HG03460 (cell line): ENCODE measurements at regions not wholly inside any gene's neighbourhood (a gene's known extent, or its start where the extent isn't known, plus 50 kb on each side); places are given as distances from the start of the nearest gene placed in this dataset.

Experiments used
- ATAC-seq: cut with Tn5 transposase; IDR thresholded peaks from one replicate; pipeline ENCODE4 v1.9.1; 2021; ENCODE audit not compliant: unreplicated experiment

DNA sequence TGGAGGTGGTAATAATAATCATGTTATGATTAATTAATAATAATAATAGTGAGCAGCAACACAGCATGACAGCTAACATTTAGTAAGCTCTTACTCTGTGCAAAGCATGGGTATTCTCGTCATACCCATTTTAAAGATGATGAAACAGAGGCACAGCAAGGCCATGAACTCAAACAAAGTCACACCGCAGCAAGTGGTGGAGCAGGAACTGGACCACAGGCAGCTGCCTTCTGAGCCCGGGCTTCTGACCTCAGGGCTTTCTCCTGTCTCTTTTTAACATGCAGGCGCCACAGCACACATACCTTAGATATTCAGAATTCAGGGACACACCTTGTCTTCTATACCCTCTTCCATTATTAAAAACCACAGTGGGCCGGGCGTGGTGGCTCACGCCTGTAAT, 50.7 kb upstream of the SPATA12 start:
- ATAC-seq: no peak

DNA sequence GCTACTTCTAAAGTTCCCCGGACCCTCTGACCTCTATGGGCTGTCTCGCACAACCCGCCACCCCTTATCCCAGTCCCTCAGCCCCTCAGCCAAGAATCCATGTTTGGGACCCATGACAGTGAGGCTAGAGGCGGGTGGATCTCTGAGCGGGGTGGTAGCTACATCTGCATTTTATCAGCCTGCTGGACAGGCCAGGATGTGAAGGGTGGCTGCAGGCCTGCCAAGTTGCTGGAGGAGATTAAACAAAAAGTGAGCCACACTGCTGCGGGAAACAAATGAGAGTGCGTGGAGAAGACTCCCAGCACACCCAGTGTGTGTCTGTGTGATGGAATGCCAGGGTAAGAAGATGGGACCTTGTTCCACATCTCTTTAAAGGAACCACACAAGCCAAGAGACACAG, 51.1 kb upstream of the SPATA12 start:
- no peak for ATAC-seq

DNA sequence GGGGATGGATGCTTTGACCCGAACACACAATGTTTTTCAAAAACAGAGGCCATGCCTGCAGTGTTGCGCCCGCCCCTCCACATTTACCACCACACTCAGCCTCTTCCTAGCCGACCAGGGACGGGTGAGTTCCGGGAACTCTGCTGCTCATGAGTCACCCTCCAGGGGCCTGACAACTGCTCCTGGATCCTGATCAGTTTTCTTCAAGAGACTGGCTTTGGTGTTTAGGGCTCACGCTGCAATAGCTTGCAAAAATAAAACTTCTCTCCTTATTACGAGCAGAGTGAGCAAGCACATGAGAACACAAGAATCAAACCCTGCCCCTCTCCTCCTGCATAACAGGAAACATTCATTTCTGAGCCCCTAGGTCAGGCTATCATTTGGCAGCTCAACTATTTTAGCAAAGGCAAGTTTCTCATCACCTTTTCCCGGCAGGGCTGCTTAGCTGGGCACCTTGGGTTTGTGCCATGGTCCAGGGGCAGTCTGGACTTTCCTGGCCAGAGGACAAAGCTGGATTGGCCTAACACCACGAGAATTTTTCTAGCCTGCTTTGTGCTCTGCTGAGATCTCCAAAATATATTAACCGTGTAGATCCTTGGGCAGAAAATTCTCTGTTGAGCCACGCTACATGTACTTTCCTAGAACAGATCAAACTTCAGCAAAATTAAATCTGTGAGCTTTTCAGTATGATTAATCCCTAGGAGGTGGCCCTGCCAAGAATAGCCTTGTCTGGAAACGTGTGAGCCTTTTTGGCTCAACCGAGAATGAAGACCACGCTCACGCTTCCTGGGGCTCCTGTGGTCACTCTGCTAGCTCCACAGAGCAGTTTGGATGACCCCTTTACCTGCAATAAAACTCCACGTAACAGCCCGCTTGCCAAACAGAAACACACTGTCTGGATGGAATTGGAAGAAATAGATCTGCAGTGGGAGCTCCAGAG, 52.7 kb upstream of the SPATA12 start:
- no peak for ATAC-seq

DNA sequence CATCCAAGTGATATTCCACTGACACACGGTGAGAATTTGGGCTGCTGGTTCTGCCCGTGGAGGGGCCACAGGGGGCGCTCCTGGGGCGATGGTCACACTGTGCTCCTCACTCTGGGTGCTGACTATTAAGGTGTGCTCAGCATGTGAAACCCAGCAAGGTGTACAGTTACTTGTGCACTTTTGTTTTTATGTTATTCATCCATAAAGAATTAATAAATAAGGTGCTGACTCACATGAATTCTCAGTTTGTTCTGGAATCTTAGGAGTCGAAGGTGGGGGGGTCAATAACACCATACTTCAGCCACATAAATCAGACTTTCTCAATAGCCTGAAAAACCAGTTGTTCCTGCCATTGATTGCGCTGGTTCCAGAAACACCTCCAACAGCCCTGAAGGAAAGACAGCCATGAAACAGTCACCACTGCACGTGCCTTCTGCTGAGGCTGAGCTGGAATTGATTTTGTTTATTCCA, 53.5 kb upstream of the SPATA12 start:
- no peak for ATAC-seq

DNA sequence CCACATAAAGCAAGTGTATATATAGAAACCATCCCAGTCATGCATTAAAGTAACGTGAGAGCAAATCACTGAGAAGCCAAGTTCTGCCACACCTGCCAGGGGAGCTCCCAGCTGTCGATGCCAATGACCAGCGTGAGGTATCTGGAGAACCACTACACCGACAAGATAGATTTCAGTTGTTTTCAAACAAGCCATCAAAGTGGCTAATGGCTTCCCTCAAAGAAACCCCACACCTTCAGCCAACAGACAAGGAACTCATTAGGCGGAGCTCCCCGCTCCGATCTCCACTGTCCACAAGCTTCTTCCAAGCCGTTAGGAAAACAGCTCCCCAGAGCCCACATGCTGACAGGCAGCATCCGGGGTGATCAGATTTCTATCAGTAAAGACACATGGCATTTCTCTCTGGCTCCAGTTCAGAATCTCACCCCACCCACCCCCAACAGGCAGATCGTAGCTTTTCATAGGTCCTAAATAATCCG, 54.2 kb upstream of the SPATA12 start:
- ATAC-seq: no peak

DNA sequence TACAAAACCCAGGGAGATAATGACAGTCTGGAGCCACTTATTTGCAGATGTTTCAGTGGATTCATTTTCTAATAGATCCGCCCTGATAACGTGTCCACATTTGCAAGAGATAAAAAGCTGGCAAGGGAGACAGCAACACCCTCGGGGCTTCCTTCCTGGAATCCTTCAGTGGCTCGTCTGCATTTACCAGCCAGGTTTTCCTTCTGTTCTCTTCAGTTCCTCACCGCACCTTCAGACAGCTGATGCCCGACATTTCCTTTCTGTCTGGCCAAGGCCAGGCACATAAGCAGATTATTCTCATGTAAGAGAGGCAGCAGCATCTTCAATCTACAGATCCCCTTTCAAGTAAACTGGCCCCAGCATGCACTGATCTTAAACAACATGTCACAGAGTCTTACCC, 56.2 kb upstream of the SPATA12 start:
- no peak for ATAC-seq

- ATAC-seq: no peak
These were observed 56.8 kb upstream of the SPATA12 start for GRCh38 chr3:57003676-57004075.

DNA sequence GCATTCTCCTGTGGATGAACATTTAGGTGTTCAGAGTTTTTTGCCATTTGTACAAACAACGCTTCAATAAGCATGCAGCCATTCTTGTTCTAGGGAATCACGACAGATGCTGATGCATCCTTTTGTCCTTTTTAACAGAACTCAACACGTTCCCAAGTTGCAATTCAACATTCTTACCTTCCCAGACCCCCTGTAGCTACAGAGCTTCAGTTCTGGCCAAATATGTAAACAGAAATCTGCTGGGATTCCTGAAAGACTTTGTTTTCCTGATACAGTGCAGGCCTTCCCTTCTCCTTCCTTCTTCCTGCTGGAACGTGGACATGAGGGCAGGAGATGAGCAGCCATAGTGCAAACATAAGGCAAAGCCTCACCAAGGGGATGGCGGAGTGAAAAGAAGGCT, 59.1 kb upstream of the SPATA12 start:
- ATAC-seq: no peak

- ATAC-seq: no peak
These were observed 60.5 kb upstream of the SPATA12 start for GRCh38 chr3:57000012-57000411.

GRCh38 chr3:56999547-56999946, 60.9 kb upstream of the SPATA12 start:
- ATAC-seq: no peak

GRCh38 chr3:56998076-56998529, 62.4 kb upstream of the SPATA12 start:
- no peak for ATAC-seq

GRCh38 chr3:56997675-56998074, 62.8 kb upstream of the SPATA12 start:
- ATAC-seq: no peak

DNA sequence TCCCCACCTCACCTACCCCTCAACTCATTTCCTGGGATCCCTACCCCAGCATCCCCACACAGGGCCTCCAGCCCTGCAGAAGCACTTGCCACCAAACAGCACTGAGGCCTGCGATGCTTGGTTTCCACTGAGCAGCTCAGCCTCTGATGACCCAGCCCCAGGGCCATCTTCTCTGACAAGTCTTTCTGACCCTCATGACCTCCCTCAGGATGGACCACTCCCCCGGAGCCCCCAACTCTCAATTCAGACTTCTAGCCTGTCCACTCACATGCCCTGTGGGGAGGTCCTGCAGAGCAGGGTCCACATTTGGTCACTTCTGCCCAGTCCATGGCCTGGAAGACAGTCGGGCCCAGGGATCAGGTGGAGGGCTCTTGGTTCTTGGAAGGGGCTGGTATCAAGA, 63.4 kb upstream of the SPATA12 start:
- no peak for ATAC-seq

GRCh38 chr3:56994391-56994790, 66.1 kb upstream of the SPATA12 start:
- no peak for ATAC-seq

DNA sequence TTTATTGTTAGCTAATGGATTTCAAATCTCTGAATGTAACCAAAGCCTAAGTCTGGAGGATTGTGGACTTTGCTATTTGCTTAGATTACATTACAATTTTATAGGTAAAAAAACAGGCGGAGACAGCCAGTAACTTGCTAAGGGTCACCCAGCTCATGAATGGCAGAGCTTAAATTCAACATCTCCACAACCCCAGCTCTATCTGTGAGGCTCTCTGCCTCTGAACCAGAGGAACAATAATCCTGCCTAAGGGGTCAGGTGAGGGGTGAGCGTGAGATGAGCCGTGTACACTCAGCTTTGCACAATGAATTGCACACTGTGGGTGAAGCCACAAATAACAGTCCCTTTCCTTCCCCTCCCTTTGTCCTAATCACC, 69.8 kb upstream of the SPATA12 start:
- ATAC-seq: no peak

DNA sequence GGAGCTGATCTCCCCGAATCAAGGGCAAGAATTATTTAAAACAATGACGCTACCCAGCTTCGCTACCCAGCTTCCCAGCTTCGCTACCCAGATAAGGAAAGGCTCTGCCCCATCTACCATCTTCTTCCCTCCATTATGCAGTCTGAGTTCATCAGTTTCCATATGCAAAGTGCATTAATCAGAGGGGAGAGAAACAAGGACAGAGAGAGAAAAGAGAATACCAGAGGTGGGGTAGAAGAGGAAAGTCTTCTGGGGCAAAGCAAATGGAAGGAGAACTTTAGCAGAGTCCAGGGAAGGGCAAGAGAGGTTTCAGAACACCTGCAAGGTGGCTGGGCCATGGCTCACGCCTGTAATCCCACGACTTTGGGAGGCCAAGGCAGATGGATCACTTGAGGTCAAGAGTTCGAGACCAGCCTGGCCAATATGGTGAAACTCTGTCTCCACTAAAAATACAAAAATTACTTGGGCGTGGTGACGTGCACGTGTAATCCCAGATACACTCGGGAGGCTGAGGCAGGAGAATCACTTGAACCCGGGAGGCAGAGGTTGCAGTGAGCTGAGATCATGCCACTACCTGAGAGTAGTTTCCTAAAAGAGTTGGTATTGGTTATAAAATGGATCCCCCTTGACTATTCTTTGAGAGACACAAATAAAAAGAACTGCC, 70.4 kb upstream of the SPATA12 start:
- no peak for ATAC-seq

DNA sequence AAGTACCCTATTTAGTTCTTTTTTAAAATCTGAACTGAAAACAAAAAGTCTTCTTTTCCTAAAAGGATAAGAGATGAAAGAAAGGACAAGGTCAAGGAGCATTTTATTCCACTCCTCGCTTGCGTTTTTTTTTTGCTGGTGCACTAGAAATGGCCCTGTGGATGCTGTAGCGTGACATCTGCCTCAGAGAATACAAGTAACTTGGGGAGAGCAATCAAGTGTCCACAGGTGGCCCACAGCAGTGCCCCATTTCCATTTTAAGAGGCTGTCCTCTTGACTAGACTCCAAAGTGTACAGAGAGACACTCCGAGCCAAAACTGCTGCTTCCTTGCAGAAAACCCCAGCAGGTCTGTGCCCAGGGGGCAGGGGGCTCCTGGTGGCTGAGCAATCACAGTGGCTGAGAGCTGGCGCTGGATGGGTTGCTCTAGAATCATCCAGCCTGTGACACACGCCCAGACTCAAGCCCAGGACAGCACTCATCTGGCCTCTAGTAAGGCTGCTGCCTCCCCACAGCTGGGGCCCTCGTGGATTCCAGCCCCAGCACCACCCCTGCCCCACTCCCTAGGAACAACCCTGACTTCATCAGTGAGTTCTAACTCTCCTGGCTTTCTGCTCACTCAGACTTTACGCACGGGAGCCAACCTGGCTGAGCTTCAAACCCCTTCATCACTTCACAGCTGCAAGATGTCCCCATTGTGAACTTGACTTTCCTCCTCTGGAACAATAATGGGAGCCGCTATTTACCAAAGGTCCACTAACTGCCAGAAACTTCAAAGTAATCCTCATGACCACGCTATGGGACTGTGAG, 71.1 kb upstream of the SPATA12 start:
- no peak for ATAC-seq

GRCh38 chr3:56988458-56989168, 71.9 kb upstream of the SPATA12 start:
- ATAC-seq: no peak

- ATAC-seq: no peak
These were observed 73.1 kb upstream of the SPATA12 start for GRCh38 chr3:56987238-56987895.

- no peak for ATAC-seq
These were observed 74.1 kb upstream of the SPATA12 start for GRCh38 chr3:56986347-56986746.
